ENCODE measurements at regions not wholly inside any gene's neighbourhood (a gene's known extent, or its start where the extent isn't known, plus 50 kb on each side); places are given as distances from the start of the nearest gene placed in this dataset.

DNA sequence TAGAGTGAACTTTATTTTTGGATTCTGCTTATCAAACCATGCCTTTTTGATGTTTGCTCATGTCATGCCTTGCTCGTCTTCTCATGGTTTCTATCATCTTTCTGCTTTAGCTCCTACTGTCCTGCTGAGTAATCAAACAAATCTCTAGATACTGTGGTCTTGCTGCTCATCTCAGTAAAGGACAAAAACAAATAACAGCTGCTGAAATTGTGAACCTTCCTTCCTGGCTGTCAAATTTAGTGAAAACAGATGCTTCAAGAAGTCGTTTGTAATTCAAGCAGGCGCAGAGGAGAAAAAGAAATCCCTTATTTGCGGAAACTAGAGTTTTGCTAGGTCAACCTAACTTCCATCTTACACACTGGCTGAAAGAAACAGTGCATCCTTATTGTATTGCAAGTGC is 616.1 kb upstream of the ALCAM start:
- no peak for TF ChIP-seq POLR2A (IDR thresholded peaks at IDR 0.05)
- TF ChIP-seq, protein P1, sequence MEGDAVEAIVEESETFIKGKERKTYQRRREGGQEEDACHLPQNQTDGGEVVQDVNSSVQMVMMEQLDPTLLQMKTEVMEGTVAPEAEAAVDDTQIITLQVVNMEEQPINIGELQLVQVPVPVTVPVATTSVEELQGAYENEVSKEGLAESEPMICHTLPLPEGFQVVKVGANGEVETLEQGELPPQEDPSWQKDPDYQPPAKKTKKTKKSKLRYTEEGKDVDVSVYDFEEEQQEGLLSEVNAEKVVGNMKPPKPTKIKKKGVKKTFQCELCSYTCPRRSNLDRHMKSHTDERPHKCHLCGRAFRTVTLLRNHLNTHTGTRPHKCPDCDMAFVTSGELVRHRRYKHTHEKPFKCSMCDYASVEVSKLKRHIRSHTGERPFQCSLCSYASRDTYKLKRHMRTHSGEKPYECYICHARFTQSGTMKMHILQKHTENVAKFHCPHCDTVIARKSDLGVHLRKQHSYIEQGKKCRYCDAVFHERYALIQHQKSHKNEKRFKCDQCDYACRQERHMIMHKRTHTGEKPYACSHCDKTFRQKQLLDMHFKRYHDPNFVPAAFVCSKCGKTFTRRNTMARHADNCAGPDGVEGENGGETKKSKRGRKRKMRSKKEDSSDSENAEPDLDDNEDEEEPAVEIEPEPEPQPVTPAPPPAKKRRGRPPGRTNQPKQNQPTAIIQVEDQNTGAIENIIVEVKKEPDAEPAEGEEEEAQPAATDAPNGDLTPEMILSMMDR (IDR thresholded peaks at IDR 0.05): no peak
